Small intestine (tissue), 7 donors: ENCODE measurements at regions not wholly inside any gene's neighbourhood (a gene's known extent, or its start where the extent isn't known, plus 50 kb on each side); places are given as distances from the start of the nearest gene placed in this dataset.

Experiments used
- DNase-seq, 2 donors: peaks; one replicate each; pipeline versions ENCODE4 v3.0.0 to v3.0.0-alpha.2; 2013
- FAIRE-seq: peaks from 2 replicates; lab custom pipeline; 2012; peaks lifted over from hg19 to GRCh38; lab: Jason Lieb, UNC
- H3K27ac ChIP-seq, 3 donors: one replicate each; pipeline ENCODE4 v1.5.1; 2013; ENCODE audit warnings: low read length in 2 of 3, mild to moderate bottlenecking in 2 of 3, control low read depth in 1 of 3, inconsistent platforms in 1 of 3, low read depth in 1 of 3, moderate library complexity in 1 of 3
- H3K27me3 ChIP-seq, 3 donors: one replicate each; pipeline ENCODE4 v1.6.1; 2013; ENCODE audit warnings: low read length in 3 of 3, inconsistent platforms in 1 of 3; ENCODE audit not compliant: control insufficient read depth in 3 of 3, insufficient read depth in 3 of 3
- H3K36me3 ChIP-seq, 3 donors: one replicate each; pipeline ENCODE4 v1.6.1; 2013; ENCODE audit warnings: low read length in 3 of 3, inconsistent platforms in 1 of 3, low read depth in 1 of 3, mild to moderate bottlenecking in 1 of 3, moderate library complexity in 1 of 3; ENCODE audit not compliant: control insufficient read depth in 3 of 3, insufficient read depth in 2 of 3
- H3K4me1 ChIP-seq, 3 donors: one replicate each; pipeline ENCODE4 v1.6.1; 2013; ENCODE audit warnings: low read length in 2 of 3, inconsistent platforms in 1 of 3, low read depth in 1 of 3, mild to moderate bottlenecking in 1 of 3, moderate library complexity in 1 of 3; ENCODE audit not compliant: control insufficient read depth in 3 of 3, insufficient read depth in 2 of 3
- H3K4me3 ChIP-seq, 3 donors: one replicate each; pipeline ENCODE4 v1.5.1; 2013; ENCODE audit warnings: low read length in 3 of 3, control low read depth in 1 of 3, inconsistent platforms in 1 of 3, low read depth in 1 of 3, mild to moderate bottlenecking in 1 of 3, moderate library complexity in 1 of 3
- H3K9me3 ChIP-seq, 2 donors: one replicate each; pipeline ENCODE4 v1.6.1; 2013; ENCODE audit warnings: low read depth in 1 of 2, low read length in 1 of 2; ENCODE audit not compliant: control insufficient read depth in 2 of 2, insufficient read depth in 1 of 2
- WGBS, 3 donors: extraction: QIAGEN DNeasy Blood & Tissue Kit; methylation state at CpG; one replicate each; pipeline ENCODE4 v1.1.7; 2013; 5-methylcytosine and 5-hydroxymethylcytosine counted together
- donor health status: healthy with polysubstance abuse.
- donor health status: control.
- donor health status: control.
- donor health status: Bipolar disorder and iron deficiency.
- donor health status: healthy.

GRCh38 chr13:80201694-80202468, 139.0 kb downstream of the SPRY2 start:
- no peak for FAIRE-seq
- H3K9me3 ChIP-seq: no peaks in the 10 kb centered on the region
- no peak overlapping the region for H3K4me3 ChIP-seq
- no peak overlapping the region for H3K27ac ChIP-seq
- H3K36me3 ChIP-seq: no peaks in the 10 kb centered on the region
- no peaks in the 10 kb centered on the region for H3K4me1 ChIP-seq
- no peaks in the 10 kb centered on the region for H3K27me3 ChIP-seq
- whole genome bisulfite sequencing, 3 donors: 81 to 88% (median 87%) methylated on average over 6 of the region's 6 CpGs
- DNase-seq: no peak

- no peaks in the 10 kb centered on the region for H3K4me1 ChIP-seq
- no peaks in the 10 kb centered on the region for H3K9me3 ChIP-seq
- H3K27ac ChIP-seq: no peak overlapping the region
- H3K4me3 ChIP-seq: no peak overlapping the region
- no peaks in the 10 kb centered on the region for H3K36me3 ChIP-seq
- FAIRE-seq (no peak), DNase-seq (no peak)
- WGBS, 3 donors: 48 to 62% (median 53%) methylated on average over 3 of the region's 3 CpGs
- no peaks in the 10 kb centered on the region for H3K27me3 ChIP-seq
These were observed 141.2 kb downstream of the SPRY2 start for GRCh38 chr13:80199585-80200292.

- DNase-seq: peak in 1 of 2 donors; percentile 36
- no peak overlapping the region for H3K4me3 ChIP-seq
- no peaks in the 10 kb centered on the region for H3K36me3 ChIP-seq
- no peak overlapping the region for H3K27ac ChIP-seq
- no peaks in the 10 kb centered on the region for H3K9me3 ChIP-seq
- WGBS, 3 donors: 36 to 66% (median 38%) methylated on average over 4 of the region's 4 CpGs
- H3K27me3 ChIP-seq: no peaks in the 10 kb centered on the region
- no peaks in the 10 kb centered on the region for H3K4me1 ChIP-seq
- no peak for FAIRE-seq
These were observed 141.9 kb downstream of the SPRY2 start for GRCh38 chr13:80199067-80199466.

GRCh38 chr13:80196756-80197155, 144.2 kb downstream of the SPRY2 start:
- H3K4me1 ChIP-seq: no peaks in the 10 kb centered on the region
- no peaks in the 10 kb centered on the region for H3K27me3 ChIP-seq
- no peak overlapping the region for H3K4me3 ChIP-seq
- FAIRE-seq (no peak), DNase-seq (no peak)
- H3K27ac ChIP-seq: no peak overlapping the region
- 84 to 87% (median 86%) methylated on average over 2 of the region's 2 CpGs for WGBS, 3 donors
- H3K36me3 ChIP-seq: no peaks in the 10 kb centered on the region
- no peaks in the 10 kb centered on the region for H3K9me3 ChIP-seq

- no peaks in the 10 kb centered on the region for H3K27me3 ChIP-seq
These were observed 145.3 kb downstream of the SPRY2 start for GRCh38 chr13:80195649-80196048.

GRCh38 chr13:80189889-80190597, 150.9 kb downstream of the SPRY2 start:
- H3K27ac ChIP-seq: no peak overlapping the region
- no peaks in the 10 kb centered on the region for H3K27me3 ChIP-seq
- H3K4me1 ChIP-seq: no peaks in the 10 kb centered on the region
- FAIRE-seq (no peak), DNase-seq (no peak)
- 88 to 96% (median 94%) methylated on average over 11 of the region's 11 CpGs for WGBS, 3 donors
- no peak overlapping the region for H3K4me3 ChIP-seq
- no peaks in the 10 kb centered on the region for H3K9me3 ChIP-seq
- H3K36me3 ChIP-seq: no peaks in the 10 kb centered on the region

More at GRCh38 chr13:80195649-80196048, 145.3 kb downstream of the SPRY2 start:
- DNase-seq: no peak
- Histone ChIP-seq H3K27ac (no peak overlapping the region), H3K36me3 (no peaks in the 10 kb centered on the region), H3K4me1 (no peaks in the 10 kb centered on the region), H3K9me3 (no peaks in the 10 kb centered on the region), H3K4me3 (no peak overlapping the region)
- FAIRE-seq: no peak
- 80 to 91% (median 87%) methylated on average over 2 of the region's 2 CpGs for WGBS, 3 donors

GRCh38 chr13:80180740-80181355, 160.1 kb downstream of the SPRY2 start:
- no peaks in the 10 kb centered on the region for H3K36me3 ChIP-seq
- peaks cover 0 to 5% of the 10 kb centered on the region in 2 donors for H3K9me3 ChIP-seq
- no peak overlapping the region for H3K27ac ChIP-seq
- WGBS, 3 donors: 72 to 87% (median 78%) methylated on average over 8 of the region's 8 CpGs
- H3K4me3 ChIP-seq: no peak overlapping the region
- DNase-seq (no peak), FAIRE-seq (no peak)
- H3K27me3 ChIP-seq: no peaks in the 10 kb centered on the region
- no peaks in the 10 kb centered on the region for H3K4me1 ChIP-seq

GRCh38 chr13:80177327-80177726, 163.6 kb downstream of the SPRY2 start:
- H3K4me3 ChIP-seq: no peak overlapping the region
- H3K27me3 ChIP-seq: no peaks in the 10 kb centered on the region
- H3K27ac ChIP-seq: no peak overlapping the region
- no peaks in the 10 kb centered on the region for H3K4me1 ChIP-seq
- H3K9me3 ChIP-seq: peaks cover 0 to 3% of the 10 kb centered on the region in 2 donors
- WGBS, 3 donors: 92 to 97% (median 94%) methylated on average over 3 of the region's 3 CpGs
- DNase-seq (no peak), FAIRE-seq (no peak)
- no peaks in the 10 kb centered on the region for H3K36me3 ChIP-seq
